Activated T-helper 1 cell treated with Interleukin-2 at 50 U/mL for 16 hours (primary cell): ENCODE measurements at regions not wholly inside any gene's neighbourhood (a gene's known extent, or its start where the extent isn't known, plus 50 kb on each side); places are given as distances from the start of the nearest gene placed in this dataset.
"Not testable (repeated sequence)": the region's sequence is repeated elsewhere in the genome, so short reads cannot be mapped to it uniquely, and the experiment has no call there.

ENCODE experiments used
- DNase-seq: peaks from one replicate; pipeline ENCODE4 v3.0.0-alpha.2; 2020; ENCODE audit warnings: low read depth

- DNase-seq, result no peak
Observed at GRCh38 chr15:98277602-98278001, 317.1 kb downstream of the ARRDC4 start.

- no peak for DNase-seq
Observed at GRCh38 chr15:98280284-98280975, 319.9 kb downstream of the ARRDC4 start.

GRCh38 chr15:98281130-98281529 is 320.6 kb downstream of the ARRDC4 start:
- DNase-seq, result no peak

GRCh38 chr15:98282656-98283332 is 322.3 kb downstream of the ARRDC4 start:
- DNase-seq, result no peak

- no peak for DNase-seq
Observed at GRCh38 chr15:98286200-98286599, 325.7 kb downstream of the ARRDC4 start.

GRCh38 chr15:98286831-98287230 is 326.3 kb downstream of the ARRDC4 start:
- no peak for DNase-seq

- no peak for DNase-seq
Observed at GRCh38 chr15:98288091-98288590, 327.6 kb downstream of the ARRDC4 start.

GRCh38 chr15:98289747-98290146 is 329.2 kb downstream of the ARRDC4 start:
- no peak for DNase-seq

- DNase-seq, result no peak
Observed at GRCh38 chr15:98292442-98293240, 332.1 kb downstream of the ARRDC4 start.

- DNase-seq, result no peak
Observed at GRCh38 chr15:98294126-98294525, 333.6 kb downstream of the ARRDC4 start.

- not testable (repeated sequence) for DNase-seq
Observed at GRCh38 chr15:98295101-98295759, 334.7 kb downstream of the ARRDC4 start.

- DNase-seq, result no peak
Observed at GRCh38 chr15:98296653-98297052, 336.1 kb downstream of the ARRDC4 start.

- DNase-seq, result no peak
Observed at GRCh38 chr15:98304371-98304770, 343.9 kb downstream of the ARRDC4 start.

- no peak for DNase-seq
Observed at GRCh38 chr15:98308117-98308516, 340.2 kb upstream of the IGF1R start.

- peak; percentile 9 for DNase-seq
Observed at GRCh38 chr15:98311566-98312188, 336.7 kb upstream of the IGF1R start.

GRCh38 chr15:98312913-98313312 is 335.4 kb upstream of the IGF1R start:
- no peak for DNase-seq

GRCh38 chr15:98315971-98316370 is 332.4 kb upstream of the IGF1R start:
- no peak for DNase-seq

- no peak for DNase-seq
Observed at GRCh38 chr15:98321896-98322295, 326.4 kb upstream of the IGF1R start.

- no peak for DNase-seq
Observed at GRCh38 chr15:98322581-98322980, 325.8 kb upstream of the IGF1R start.

GRCh38 chr15:98324341-98324970 is 323.9 kb upstream of the IGF1R start:
- DNase-seq, result no peak

GRCh38 chr15:98326804-98327203 is 321.5 kb upstream of the IGF1R start:
- no peak for DNase-seq
